SU-DHL-6 (cell line): ENCODE measurements at regions not wholly inside any gene's neighbourhood (a gene's known extent, or its start where the extent isn't known, plus 50 kb on each side); places are given as distances from the start of the nearest gene placed in this dataset.

Source experiments
- H2AFZ ChIP-seq: fragments of 200-600 bp; sonication (generic); 2 replicates; pipeline ENCODE4 v1.6.1; 2014; ENCODE audit warnings: low read depth, mild to moderate bottlenecking, moderate library complexity, mixed read lengths, antibody characterized with exemption, low read length; ENCODE audit not compliant: severe bottlenecking
- H3F3A ChIP-seq: fragments of 200-600 bp; shearing (Covaris generic); 2 replicates; pipeline ENCODE4 v1.6.0; 2016; ENCODE audit warnings: antibody characterized with exemption, mild to moderate bottlenecking; ENCODE audit not compliant: insufficient read depth
- H3K27ac ChIP-seq: fragments of 200-600 bp; sonication (generic); 2 replicates; pipeline ENCODE4 v1.5.1; 2016; ENCODE audit warnings: low read depth, mild to moderate bottlenecking, low read length, moderate library complexity, mixed read lengths
- H3K27me3 ChIP-seq: fragments of 200-600 bp; sonication (generic), shearing (Covaris generic); 2 replicates; pipeline ENCODE4 v1.6.0; 2014; ENCODE audit warnings: mild to moderate bottlenecking, low read length
- H3K36me3 ChIP-seq: fragments of 200-600 bp; sonication (generic); 2 replicates; pipeline ENCODE4 v1.6.1; 2014; ENCODE audit warnings: mild to moderate bottlenecking, low read length, mixed read lengths
- H3K4me2 ChIP-seq: fragments of 300-600, 200-600 bp; shearing (Covaris generic), sonication (generic); 2 replicates; pipeline ENCODE4 v1.6.0; 2014; ENCODE audit warnings: low read length, low read depth, mild to moderate bottlenecking; ENCODE audit not compliant: poor library complexity, severe bottlenecking
- H3K4me3 ChIP-seq: fragments of 200-600 bp; sonication (generic); 2 replicates; pipeline ENCODE4 v1.5.1; 2014; ENCODE audit warnings: antibody characterized with exemption, low read length, mild to moderate bottlenecking, mixed read lengths; ENCODE audit not compliant: insufficient read depth, poor library complexity, severe bottlenecking
- H3K79me2 ChIP-seq: fragments of 200-600 bp; sonication (generic); 2 replicates; pipeline ENCODE4 v1.6.1; 2014; ENCODE audit warnings: mild to moderate bottlenecking, low read length, moderate library complexity; ENCODE audit not compliant: insufficient read depth
- H3K9ac ChIP-seq: fragments of 200-600 bp; sonication (generic); 2 replicates; pipeline ENCODE4 v1.7.0; 2014; ENCODE audit warnings: mild to moderate bottlenecking, low read length
- H3K9me2 ChIP-seq: fragments of 200-600 bp; sonication (generic); replicated peaks from 2 replicates; pipeline ENCODE4 v1.6.1; 2014; ENCODE audit warnings: low read length; ENCODE audit not compliant: insufficient read depth
- H3K9me3 ChIP-seq: fragments of 200-600 bp; sonication (generic); 2 replicates; pipeline ENCODE4 v1.6.1; 2014; ENCODE audit warnings: low read length, mixed read lengths; ENCODE audit not compliant: insufficient read depth
- H4K20me1 ChIP-seq: fragments of 200-600 bp; sonication (generic); 2 replicates; pipeline ENCODE4 v1.6.1; 2014; ENCODE audit warnings: low read depth, mild to moderate bottlenecking, antibody characterized with exemption, low read length, moderate library complexity, mixed read lengths
- EZH2phosphoT487 ChIP-seq: fragments of 200-600 bp; sonication (generic), shearing (Covaris generic); conservative IDR thresholded peaks from 2 replicates; pipeline ENCODE4 v1.6.1; 2018; ENCODE audit warnings: mild to moderate bottlenecking, antibody characterized with exemption, low read length, moderate library complexity, mixed read lengths
- TF ChIP-seq, protein P1 (sequence below): fragments of 200-600 bp; sonication (generic); IDR thresholded peaks from one replicate; pipeline ENCODE4 v1.5.1; 2017; ENCODE audit warnings: antibody characterized with exemption, mild to moderate bottlenecking, low read length, moderate library complexity; ENCODE audit not compliant: insufficient read depth, poor library complexity, severe bottlenecking

DNA sequence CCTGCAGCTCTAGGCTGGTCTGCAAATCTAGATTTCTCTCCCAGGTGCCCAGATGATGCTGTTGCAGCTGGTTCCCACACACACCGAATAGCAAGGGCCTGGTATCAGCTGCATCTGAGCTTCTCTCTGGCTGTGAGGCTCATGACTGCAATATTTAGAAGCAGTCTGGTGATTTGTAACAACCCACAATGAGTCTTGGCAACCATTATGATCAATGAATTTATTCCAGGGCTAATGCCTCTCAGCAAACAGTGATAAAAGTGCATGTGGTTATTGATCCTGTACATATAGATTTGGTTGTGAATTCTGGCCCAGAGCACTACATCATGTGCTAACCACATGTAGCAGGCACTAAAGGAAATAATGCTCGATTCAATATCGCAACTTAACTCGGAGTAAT, 114.3 kb downstream of the ASCL4 start:
- Histone ChIP-seq H3K4me2 (no peak overlapping the region), H3K9me3 (no peaks in the 10 kb centered on the region), H3K27ac (no peak overlapping the region), H2AFZ (no peak overlapping the region), H3K9ac (no peak overlapping the region), H3K4me3 (no peak overlapping the region), H3K79me2 (no peaks in the 10 kb centered on the region), H4K20me1 (no peaks in the 10 kb centered on the region), H3K9me2 (no peaks in the 10 kb centered on the region), H3K27me3 (no peaks in the 10 kb centered on the region), H3K36me3 (no peaks in the 10 kb centered on the region), H3F3A (no peaks in the 10 kb centered on the region)
- no peak for TF ChIP-seq EZH2phosphoT487
- TF ChIP-seq, protein P1, sequence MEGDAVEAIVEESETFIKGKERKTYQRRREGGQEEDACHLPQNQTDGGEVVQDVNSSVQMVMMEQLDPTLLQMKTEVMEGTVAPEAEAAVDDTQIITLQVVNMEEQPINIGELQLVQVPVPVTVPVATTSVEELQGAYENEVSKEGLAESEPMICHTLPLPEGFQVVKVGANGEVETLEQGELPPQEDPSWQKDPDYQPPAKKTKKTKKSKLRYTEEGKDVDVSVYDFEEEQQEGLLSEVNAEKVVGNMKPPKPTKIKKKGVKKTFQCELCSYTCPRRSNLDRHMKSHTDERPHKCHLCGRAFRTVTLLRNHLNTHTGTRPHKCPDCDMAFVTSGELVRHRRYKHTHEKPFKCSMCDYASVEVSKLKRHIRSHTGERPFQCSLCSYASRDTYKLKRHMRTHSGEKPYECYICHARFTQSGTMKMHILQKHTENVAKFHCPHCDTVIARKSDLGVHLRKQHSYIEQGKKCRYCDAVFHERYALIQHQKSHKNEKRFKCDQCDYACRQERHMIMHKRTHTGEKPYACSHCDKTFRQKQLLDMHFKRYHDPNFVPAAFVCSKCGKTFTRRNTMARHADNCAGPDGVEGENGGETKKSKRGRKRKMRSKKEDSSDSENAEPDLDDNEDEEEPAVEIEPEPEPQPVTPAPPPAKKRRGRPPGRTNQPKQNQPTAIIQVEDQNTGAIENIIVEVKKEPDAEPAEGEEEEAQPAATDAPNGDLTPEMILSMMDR = no peak

DNA sequence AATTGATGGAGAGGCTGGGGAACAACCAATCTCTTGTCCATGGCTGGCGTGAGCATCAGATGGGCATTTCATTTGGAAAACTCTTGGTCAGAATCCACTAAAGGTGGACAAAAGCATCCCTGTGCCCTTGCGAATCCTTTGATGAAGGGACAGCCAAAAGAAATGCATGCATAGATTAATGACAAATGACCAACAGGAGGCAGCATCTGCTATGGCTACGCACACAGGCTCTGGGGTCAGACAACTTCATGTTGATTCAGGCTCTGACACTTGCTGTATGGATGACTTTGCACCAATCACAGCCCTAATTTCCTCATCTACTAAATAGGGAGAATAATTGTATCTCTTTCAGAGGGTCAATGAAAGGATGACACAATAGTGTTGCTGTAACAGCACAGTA, 117.5 kb downstream of the ASCL4 start:
- Histone ChIP-seq H3K36me3 (no peaks in the 10 kb centered on the region), H2AFZ (no peak overlapping the region), H3K4me2 (no peak overlapping the region), H3K4me3 (no peak overlapping the region), H4K20me1 (no peaks in the 10 kb centered on the region), H3K9me3 (no peaks in the 10 kb centered on the region), H3K79me2 (no peaks in the 10 kb centered on the region), H3K9ac (no peak overlapping the region), H3K9me2 (no peaks in the 10 kb centered on the region), H3K27ac (no peak overlapping the region), H3F3A (no peaks in the 10 kb centered on the region), H3K27me3 (no peaks in the 10 kb centered on the region)
- TF ChIP-seq, protein P1 = peak; percentile 38
- no peak for TF ChIP-seq EZH2phosphoT487

DNA sequence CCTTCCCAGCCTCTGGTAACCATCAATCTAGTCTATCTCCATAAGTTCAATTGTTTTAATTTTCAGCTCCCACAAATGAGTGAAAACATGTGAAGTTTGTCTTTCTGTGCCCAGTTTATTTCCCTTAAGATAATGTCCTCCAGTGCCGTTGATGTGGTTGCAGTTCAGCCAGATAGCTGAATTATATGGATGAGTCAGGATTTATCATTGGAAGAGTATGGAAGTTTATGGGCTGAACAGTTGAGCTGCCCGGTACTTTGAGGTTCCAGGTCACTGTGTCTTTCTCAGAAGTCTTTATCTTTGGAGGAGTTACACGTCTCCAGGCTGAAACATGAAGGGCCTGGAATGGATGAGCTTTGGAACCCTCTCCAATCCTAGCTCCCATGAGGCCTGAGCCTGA, 120.1 kb downstream of the ASCL4 start:
- Histone ChIP-seq H3K4me3 (no peak overlapping the region), H3K9ac (no peak overlapping the region), H3K36me3 (no peaks in the 10 kb centered on the region), H3F3A (no peaks in the 10 kb centered on the region), H4K20me1 (no peaks in the 10 kb centered on the region), H2AFZ (no peak overlapping the region), H3K9me2 (no peaks in the 10 kb centered on the region), H3K27me3 (no peaks in the 10 kb centered on the region), H3K9me3 (no peaks in the 10 kb centered on the region), H3K79me2 (no peaks in the 10 kb centered on the region), H3K4me2 (no peak overlapping the region), H3K27ac (no peak overlapping the region)
- TF ChIP-seq, protein P1 = no peak
- TF ChIP-seq EZH2phosphoT487 = no peak

DNA sequence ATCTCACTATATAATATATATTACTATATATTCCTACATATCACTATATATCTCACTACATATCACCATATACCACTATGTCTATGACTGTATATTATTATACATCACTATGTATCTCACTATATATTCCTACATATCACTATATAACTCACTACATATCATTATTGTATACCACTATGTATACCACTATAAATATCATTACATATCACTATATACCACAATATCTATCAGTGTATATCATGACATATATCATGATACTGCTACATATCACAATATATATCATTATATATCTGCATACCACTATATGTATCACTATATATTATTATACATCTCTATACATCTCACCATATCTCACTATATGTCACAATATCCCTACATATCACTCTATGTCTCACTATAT, 121.5 kb downstream of the ASCL4 start:
- Histone ChIP-seq H3F3A (no peaks in the 10 kb centered on the region), H3K9me2 (no peaks in the 10 kb centered on the region), H2AFZ (no peak overlapping the region), H3K4me3 (no peak overlapping the region), H3K27me3 (no peaks in the 10 kb centered on the region), H3K9me3 (no peaks in the 10 kb centered on the region), H3K9ac (no peak overlapping the region), H4K20me1 (no peaks in the 10 kb centered on the region), H3K36me3 (no peaks in the 10 kb centered on the region), H3K27ac (no peak overlapping the region), H3K4me2 (no peak overlapping the region), H3K79me2 (no peaks in the 10 kb centered on the region)
- TF ChIP-seq, protein P1 = no peak
- no peak for TF ChIP-seq EZH2phosphoT487
